ENCODE measurements at regions not wholly inside any gene's neighbourhood (a gene's known extent, or its start where the extent isn't known, plus 50 kb on each side); places are given as distances from the start of the nearest gene placed in this dataset.

DNA sequence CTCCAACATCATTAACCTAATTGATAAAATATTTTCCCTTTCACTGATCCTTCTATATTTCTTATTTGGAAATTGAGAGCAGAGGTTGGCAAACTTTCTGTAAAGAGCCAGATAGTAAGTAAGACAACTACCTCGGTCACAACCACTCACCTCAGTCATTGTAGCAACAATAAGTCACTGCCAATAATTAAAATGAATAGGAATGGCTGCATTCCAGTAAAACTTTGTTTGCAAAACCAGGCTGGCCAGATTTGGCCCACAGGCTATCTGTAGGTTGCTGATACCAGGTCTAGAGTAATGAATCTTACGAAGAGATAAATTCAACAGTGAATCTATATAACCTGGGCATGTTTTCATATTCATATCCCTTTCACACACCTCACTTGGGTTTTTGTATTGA lies 316.2 kb upstream of the TBC1D5 start:
- no peak for FAIRE-seq
- no peak overlapping the region for H3K27ac Mint-ChIP-seq (ENCODE audit: unreplicated experiment)

DNA sequence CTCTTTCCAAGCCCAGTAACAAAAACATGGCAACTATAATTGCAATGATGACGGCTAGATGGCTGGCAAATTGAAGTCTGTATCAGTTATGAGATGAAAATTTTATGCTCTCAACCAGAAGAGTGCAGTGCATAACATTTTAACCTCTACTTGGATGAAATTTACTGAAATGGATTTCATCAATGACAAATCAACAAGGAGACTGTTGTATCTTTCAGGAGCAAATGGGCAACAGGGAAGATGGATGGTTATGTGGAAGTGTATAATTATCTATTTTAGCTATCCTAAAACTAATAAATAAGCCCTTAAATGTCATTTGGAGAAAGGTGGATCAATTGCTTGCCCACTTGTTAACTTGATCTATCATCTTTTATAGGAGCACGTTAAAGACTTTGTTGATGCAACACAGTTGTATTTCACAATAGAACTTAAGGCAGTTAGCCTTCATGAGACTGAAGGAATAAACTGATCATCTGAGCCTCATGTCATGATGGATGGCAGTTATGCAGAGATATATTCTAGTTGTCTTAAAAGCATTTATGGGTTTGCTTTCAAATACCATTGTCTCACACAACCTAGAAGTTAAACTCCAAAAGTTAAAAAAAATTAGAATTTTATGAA lies 315.1 kb upstream of the TBC1D5 start:
- no peak overlapping the region for H3K4me2 ChIP-seq (ENCODE audit: low read length)
- Mint-ChIP-seq H3K4me1 (ENCODE audit: low read depth, unreplicated experiment) (peaks cover 10% of the 10 kb centered on the region), H3K27me3 (ENCODE audit: low read depth, unreplicated experiment) (no peaks in the 10 kb centered on the region), H3K27ac (ENCODE audit: unreplicated experiment) (no peak overlapping the region), H3K4me3 (ENCODE audit: unreplicated experiment) (no peak overlapping the region), H3K36me3 (ENCODE audit: low read depth, unreplicated experiment) (no peaks in the 10 kb centered on the region), H3K9me3 (ENCODE audit: unreplicated experiment) (no peaks in the 10 kb centered on the region)
- no peak overlapping the region for H3K9ac ChIP-seq (ENCODE audit: low read length)
- H3K27me3 ChIP-seq (ENCODE audit: insufficient read depth, low read length) = no peaks in the 10 kb centered on the region
- H3K36me3 ChIP-seq (ENCODE audit: insufficient read depth, low read length) = no peaks in the 10 kb centered on the region
- FAIRE-seq (no peak), DNase-seq (ENCODE audit: low read depth) (no peak)
- H3K79me2 ChIP-seq (ENCODE audit: insufficient read depth, low read length) = no peaks in the 10 kb centered on the region
- peaks cover 6% of the 10 kb centered on the region for H3K4me1 ChIP-seq (ENCODE audit: insufficient read depth, low read length)
- H3K27ac ChIP-seq (ENCODE audit: low read depth, low read length) = no peak overlapping the region
- no peak overlapping the region for H3K4me3 ChIP-seq (ENCODE audit: insufficient read depth, low read depth, low read length)
- no peaks in the 10 kb centered on the region for H4K20me1 ChIP-seq (ENCODE audit: insufficient read depth, low read length)
- TF ChIP-seq EZH2 (IDR thresholded peaks at IDR 0.05; ENCODE audit: insufficient read depth, low read length) = no peak
- TF ChIP-seq, protein P1, sequence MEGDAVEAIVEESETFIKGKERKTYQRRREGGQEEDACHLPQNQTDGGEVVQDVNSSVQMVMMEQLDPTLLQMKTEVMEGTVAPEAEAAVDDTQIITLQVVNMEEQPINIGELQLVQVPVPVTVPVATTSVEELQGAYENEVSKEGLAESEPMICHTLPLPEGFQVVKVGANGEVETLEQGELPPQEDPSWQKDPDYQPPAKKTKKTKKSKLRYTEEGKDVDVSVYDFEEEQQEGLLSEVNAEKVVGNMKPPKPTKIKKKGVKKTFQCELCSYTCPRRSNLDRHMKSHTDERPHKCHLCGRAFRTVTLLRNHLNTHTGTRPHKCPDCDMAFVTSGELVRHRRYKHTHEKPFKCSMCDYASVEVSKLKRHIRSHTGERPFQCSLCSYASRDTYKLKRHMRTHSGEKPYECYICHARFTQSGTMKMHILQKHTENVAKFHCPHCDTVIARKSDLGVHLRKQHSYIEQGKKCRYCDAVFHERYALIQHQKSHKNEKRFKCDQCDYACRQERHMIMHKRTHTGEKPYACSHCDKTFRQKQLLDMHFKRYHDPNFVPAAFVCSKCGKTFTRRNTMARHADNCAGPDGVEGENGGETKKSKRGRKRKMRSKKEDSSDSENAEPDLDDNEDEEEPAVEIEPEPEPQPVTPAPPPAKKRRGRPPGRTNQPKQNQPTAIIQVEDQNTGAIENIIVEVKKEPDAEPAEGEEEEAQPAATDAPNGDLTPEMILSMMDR (IDR thresholded peaks at IDR 0.05; ENCODE audit: insufficient read depth, low read depth, low read length) = no peak
- no peaks in the 10 kb centered on the region for H3K9me3 ChIP-seq (ENCODE audit: insufficient read depth, low read depth, low read length)
- H2AFZ ChIP-seq (ENCODE audit: low read depth, low read length) = no peak overlapping the region

More for the DNA sequence above, 316.2 kb upstream of the TBC1D5 start:
- no peak for DNase-seq (ENCODE audit: low read depth)
- no peaks in the 10 kb centered on the region for H3K9me3 Mint-ChIP-seq (ENCODE audit: unreplicated experiment)
- H3K36me3 ChIP-seq (ENCODE audit: insufficient read depth, low read length) = no peaks in the 10 kb centered on the region
- H3K4me1 ChIP-seq (ENCODE audit: insufficient read depth, low read length) = peaks cover 6% of the 10 kb centered on the region
- no peak for TF ChIP-seq EZH2 (IDR thresholded peaks at IDR 0.05; ENCODE audit: insufficient read depth, low read length)
- TF ChIP-seq, protein P1 (IDR thresholded peaks at IDR 0.05; ENCODE audit: insufficient read depth, low read depth, low read length) = no peak
- H3K4me2 ChIP-seq (ENCODE audit: low read length) = no peak overlapping the region
- H3K4me3 Mint-ChIP-seq (ENCODE audit: unreplicated experiment) = no peak overlapping the region
- H3K27me3 Mint-ChIP-seq (ENCODE audit: low read depth, unreplicated experiment) = no peaks in the 10 kb centered on the region
- H3K36me3 Mint-ChIP-seq (ENCODE audit: low read depth, unreplicated experiment) = no peaks in the 10 kb centered on the region
- H3K9ac ChIP-seq (ENCODE audit: low read length) = no peak overlapping the region
- H3K9me3 ChIP-seq (ENCODE audit: insufficient read depth, low read depth, low read length) = no peaks in the 10 kb centered on the region
- H4K20me1 ChIP-seq (ENCODE audit: insufficient read depth, low read length) = no peaks in the 10 kb centered on the region
- H3K4me3 ChIP-seq (ENCODE audit: insufficient read depth, low read depth, low read length) = no peak overlapping the region
- H3K4me1 Mint-ChIP-seq (ENCODE audit: low read depth, unreplicated experiment) = peaks cover 12% of the 10 kb centered on the region
- H2AFZ ChIP-seq (ENCODE audit: low read depth, low read length) = no peak overlapping the region
- no peak overlapping the region for H3K27ac ChIP-seq (ENCODE audit: low read depth, low read length)
- H3K27me3 ChIP-seq (ENCODE audit: insufficient read depth, low read length) = no peaks in the 10 kb centered on the region
- no peaks in the 10 kb centered on the region for H3K79me2 ChIP-seq (ENCODE audit: insufficient read depth, low read length)

DNA sequence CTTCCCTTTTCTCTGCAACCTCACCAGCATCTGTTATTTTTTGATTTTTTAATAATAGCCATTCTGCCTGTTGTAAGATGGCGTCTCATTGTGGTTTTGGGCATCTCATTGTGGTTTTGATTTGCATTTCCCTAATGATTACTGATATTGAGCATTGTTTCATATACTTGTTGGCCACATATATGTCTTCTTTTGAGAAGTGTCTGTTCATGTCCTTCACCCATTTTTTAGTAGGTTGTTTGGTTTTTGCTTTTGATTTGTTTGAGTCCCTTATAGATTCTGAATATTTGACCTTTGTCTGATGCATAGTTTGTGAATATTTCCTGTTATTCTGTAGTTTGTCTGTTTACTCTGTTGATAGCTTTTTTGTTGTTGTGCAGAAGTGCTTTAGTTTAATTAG lies 312.2 kb upstream of the TBC1D5 start:
- Histone ChIP-seq H3K4me3 (ENCODE audit: insufficient read depth, low read depth, low read length) (no peak overlapping the region), H3K4me2 (ENCODE audit: low read length) (no peak overlapping the region), H3K9me3 (ENCODE audit: insufficient read depth, low read depth, low read length) (no peaks in the 10 kb centered on the region), H3K27me3 (ENCODE audit: insufficient read depth, low read length) (no peaks in the 10 kb centered on the region), H3K4me1 (ENCODE audit: insufficient read depth, low read length) (no peaks in the 10 kb centered on the region), H3K9ac (ENCODE audit: low read length) (no peak overlapping the region), H4K20me1 (ENCODE audit: insufficient read depth, low read length) (no peaks in the 10 kb centered on the region), H2AFZ (ENCODE audit: low read depth, low read length) (no peak overlapping the region), H3K36me3 (ENCODE audit: insufficient read depth, low read length) (no peaks in the 10 kb centered on the region), H3K79me2 (ENCODE audit: insufficient read depth, low read length) (no peaks in the 10 kb centered on the region), H3K27ac (ENCODE audit: low read depth, low read length) (no peak overlapping the region)
- Mint-ChIP-seq H3K9me3 (ENCODE audit: unreplicated experiment) (no peaks in the 10 kb centered on the region), H3K4me1 (ENCODE audit: low read depth, unreplicated experiment) (no peaks in the 10 kb centered on the region), H3K27me3 (ENCODE audit: low read depth, unreplicated experiment) (no peaks in the 10 kb centered on the region), H3K27ac (ENCODE audit: unreplicated experiment) (no peak overlapping the region), H3K4me3 (ENCODE audit: unreplicated experiment) (no peak overlapping the region), H3K36me3 (ENCODE audit: low read depth, unreplicated experiment) (no peaks in the 10 kb centered on the region)
- FAIRE-seq (no peak), DNase-seq (ENCODE audit: low read depth) (no peak)
- no peak for TF ChIP-seq EZH2 (IDR thresholded peaks at IDR 0.05; ENCODE audit: insufficient read depth, low read length)
- TF ChIP-seq, protein P1 (IDR thresholded peaks at IDR 0.05; ENCODE audit: insufficient read depth, low read depth, low read length) = no peak

Data from astrocyte (in vitro differentiated cells and primary cell).